HG02885 (cell line): ENCODE measurements at regions not wholly inside any gene's neighbourhood (a gene's known extent, or its start where the extent isn't known, plus 50 kb on each side); places are given as distances from the start of the nearest gene placed in this dataset.

Experiments
- ATAC-seq: cut with Tn5 transposase; IDR thresholded peaks from one replicate; pipeline ENCODE4 v1.9.1; 2021; ENCODE audit warnings: mild to moderate bottlenecking; ENCODE audit not compliant: unreplicated experiment, poor library complexity

GRCh38 chr18:44096016-44096415 lies 584.7 kb upstream of the SETBP1 start:
- ATAC-seq: no peak

GRCh38 chr18:44098551-44099098 lies 582.1 kb upstream of the SETBP1 start:
- ATAC-seq: no peak

- no peak for ATAC-seq
Measured at GRCh38 chr18:44107187-44107586, 573.5 kb upstream of the SETBP1 start.

GRCh38 chr18:44111337-44111736 lies 569.4 kb upstream of the SETBP1 start:
- no peak for ATAC-seq

- no peak for ATAC-seq
Measured at GRCh38 chr18:44117821-44118220, 562.9 kb upstream of the SETBP1 start.

GRCh38 chr18:44119607-44120006 lies 561.1 kb upstream of the SETBP1 start:
- no peak for ATAC-seq

- ATAC-seq: no peak
Measured at GRCh38 chr18:44123743-44124142, 556.9 kb upstream of the SETBP1 start.

- no peak for ATAC-seq
Measured at GRCh38 chr18:44125446-44125845, 555.2 kb upstream of the SETBP1 start.

- no peak for ATAC-seq
Measured at GRCh38 chr18:44126598-44126997, 554.1 kb upstream of the SETBP1 start.

- no peak for ATAC-seq
Measured at GRCh38 chr18:44128365-44128764, 552.3 kb upstream of the SETBP1 start.

GRCh38 chr18:44130376-44130942 lies 550.2 kb upstream of the SETBP1 start:
- peak; percentile 71 for ATAC-seq

- no peak for ATAC-seq
Measured at GRCh38 chr18:44133483-44133882, 547.2 kb upstream of the SETBP1 start.

GRCh38 chr18:44134447-44134846 lies 546.2 kb upstream of the SETBP1 start:
- no peak for ATAC-seq

GRCh38 chr18:44135741-44136140 lies 544.9 kb upstream of the SETBP1 start:
- ATAC-seq: no peak

- no peak for ATAC-seq
Measured at GRCh38 chr18:44136326-44136725, 544.4 kb upstream of the SETBP1 start.

- no peak for ATAC-seq
Measured at GRCh38 chr18:44143072-44143471, 537.6 kb upstream of the SETBP1 start.

GRCh38 chr18:44149706-44150105 lies 531.0 kb upstream of the SETBP1 start:
- no peak for ATAC-seq

- ATAC-seq: no peak
Measured at GRCh38 chr18:44153981-44154380, 526.7 kb upstream of the SETBP1 start.

GRCh38 chr18:44156126-44156525 lies 524.6 kb upstream of the SETBP1 start:
- ATAC-seq: no peak

GRCh38 chr18:44156776-44157335 lies 523.8 kb upstream of the SETBP1 start:
- no peak for ATAC-seq

- no peak for ATAC-seq
Measured at GRCh38 chr18:44170208-44170880, 510.3 kb upstream of the SETBP1 start.

GRCh38 chr18:44171301-44171700 lies 509.4 kb upstream of the SETBP1 start:
- no peak for ATAC-seq
